ENCODE measurements at regions not wholly inside any gene's neighbourhood (a gene's known extent, or its start where the extent isn't known, plus 50 kb on each side); places are given as distances from the start of the nearest gene placed in this dataset.

GRCh38 chrX:10893366-10893765 lies 217.8 kb upstream of the HCCS start (continued):
- TF ChIP-seq ATF3 (IDR thresholded peaks at IDR 0.05) (no peak), HNF4G (IDR thresholded peaks at IDR 0.05) (no peak)

GRCh38 chrX:10893976-10894375 lies 217.2 kb upstream of the HCCS start:
- H3K27me3 ChIP-seq (ENCODE audit: control insufficient read depth in 4 of 4, insufficient read depth in 4 of 4, low read length in 3 of 4): peaks cover 0 to 8% (median 0%) of the 10 kb centered on the region in 4 donors
- no peak overlapping the region for H3K4me3 ChIP-seq (ENCODE audit: low read depth in 1 of 3, low read length in 3 of 3)
- no peak for TF ChIP-seq ZBTB33 (IDR thresholded peaks at IDR 0.05)
- TF ChIP-seq NR2F2 (IDR thresholded peaks at IDR 0.05): no peak
- no peak for TF ChIP-seq RXRA (IDR thresholded peaks at IDR 0.05)
- no peak for TF ChIP-seq REST (IDR thresholded peaks at IDR 0.05)
- no peak for TF ChIP-seq HNF4G (IDR thresholded peaks at IDR 0.05)
- no peak for TF ChIP-seq YY1 (IDR thresholded peaks at IDR 0.05)
- TF ChIP-seq SP1 (IDR thresholded peaks at IDR 0.05): no peak
- TF ChIP-seq CTCF (IDR thresholded peaks at IDR 0.05; ENCODE audit: low read depth, low read length, missing input control): no peak
- TF ChIP-seq EGR1 (IDR thresholded peaks at IDR 0.05; ENCODE audit: low read depth in 2 of 2): no peak
- no peak for TF ChIP-seq JUND (IDR thresholded peaks at IDR 0.05)
- TF ChIP-seq FOXA1 (IDR thresholded peaks at IDR 0.05): no peak
- TF ChIP-seq FOXA2 (IDR thresholded peaks at IDR 0.05): no peak
- no peaks in the 10 kb centered on the region for H3K4me1 ChIP-seq (ENCODE audit: control insufficient read depth in 4 of 4, insufficient read depth in 4 of 4, low read length in 3 of 4)
- DNase-seq (ENCODE audit: low spot score): no peak
- peaks cover 0 to 6% (median 3%) of the 10 kb centered on the region in 4 donors for H3K9me3 ChIP-seq (ENCODE audit: control insufficient read depth in 4 of 4, low read length in 3 of 4)
- no peaks in the 10 kb centered on the region for H3K36me3 ChIP-seq (ENCODE audit: control insufficient read depth in 4 of 4, insufficient read depth in 3 of 4, low read depth in 1 of 4, low read length in 3 of 4)
- no peak overlapping the region for H3K9ac ChIP-seq (ENCODE audit: low read depth in 1 of 2, low read length in 2 of 2)
- WGBS: 91% methylated on average over 7 of the region's 7 CpGs
- no peak overlapping the region for H3K27ac ChIP-seq (ENCODE audit: low read depth in 1 of 2, low read length in 2 of 2)

- no peak overlapping the region for H3K9ac ChIP-seq (ENCODE audit: low read depth in 1 of 2, low read length in 2 of 2)
- H3K27me3 ChIP-seq (ENCODE audit: control insufficient read depth in 4 of 4, insufficient read depth in 4 of 4, low read length in 3 of 4): peaks cover 0 to 6% (median 0%) of the 10 kb centered on the region in 4 donors
- no peaks in the 10 kb centered on the region for H3K36me3 ChIP-seq (ENCODE audit: control insufficient read depth in 4 of 4, insufficient read depth in 3 of 4, low read depth in 1 of 4, low read length in 3 of 4)
- peaks cover 0 to 12% (median 9%) of the 10 kb centered on the region in 4 donors for H3K4me1 ChIP-seq (ENCODE audit: control insufficient read depth in 4 of 4, insufficient read depth in 4 of 4, low read length in 3 of 4)
- no peak overlapping the region for H3K27ac ChIP-seq (ENCODE audit: low read depth in 1 of 2, low read length in 2 of 2)
- peaks cover 0 to 6% (median 3%) of the 10 kb centered on the region in 4 donors for H3K9me3 ChIP-seq (ENCODE audit: control insufficient read depth in 4 of 4, low read length in 3 of 4)
- no peak for TF ChIP-seq REST (IDR thresholded peaks at IDR 0.05)
- no peak for TF ChIP-seq FOXA2 (IDR thresholded peaks at IDR 0.05)
- DNase-seq (ENCODE audit: low spot score): no peak
- 90% methylated on average over 9 of the region's 9 CpGs for WGBS
- H3K4me3 ChIP-seq (ENCODE audit: low read depth in 1 of 3, low read length in 3 of 3): no peak overlapping the region
Observed at GRCh38 chrX:10897768-10898167, 213.4 kb upstream of the HCCS start.
